ENCODE measurements at regions not wholly inside any gene's neighbourhood (a gene's known extent, or its start where the extent isn't known, plus 50 kb on each side); places are given as distances from the start of the nearest gene placed in this dataset.

DNA sequence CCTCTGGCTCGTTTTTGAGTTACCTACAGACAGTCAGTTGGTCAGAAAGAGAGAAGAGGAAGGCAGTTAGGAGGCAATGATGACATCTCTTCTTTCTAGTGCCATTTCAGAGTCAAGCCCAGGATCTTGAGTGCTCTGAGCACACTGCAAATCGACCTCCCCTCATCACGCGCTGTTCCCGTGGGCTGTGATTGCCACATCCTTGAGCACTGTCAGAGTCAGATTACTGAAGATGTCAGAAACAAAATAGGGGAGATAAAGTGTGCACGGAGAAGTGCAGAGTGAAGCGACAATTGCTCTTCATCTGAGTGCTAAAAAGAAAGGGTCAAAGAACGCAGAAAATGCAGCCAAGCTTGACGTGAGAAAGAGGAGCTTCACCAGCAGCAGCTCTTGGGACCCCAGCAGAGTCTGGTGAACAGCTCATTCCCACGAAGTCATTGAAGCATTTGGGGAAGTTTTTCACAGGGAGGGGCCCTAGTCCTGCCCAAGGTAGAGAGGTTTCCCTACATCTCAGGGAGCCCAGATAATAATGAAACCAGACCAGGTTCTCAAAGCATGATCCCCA lies 661.7 kb upstream of the AUTS2 start:
- H3K9me3 ChIP-seq (ENCODE audit: control insufficient read depth, low read depth, low read length) = no peaks in the 10 kb centered on the region
- H3K27ac ChIP-seq (ENCODE audit: low read length) = no peak overlapping the region
- no peaks in the 10 kb centered on the region for H3K4me1 ChIP-seq (ENCODE audit: control insufficient read depth, low read depth, low read length)
- H3K27me3 ChIP-seq (ENCODE audit: control insufficient read depth, insufficient read depth, low read length) = no peaks in the 10 kb centered on the region
- H3K36me3 ChIP-seq (ENCODE audit: control insufficient read depth, low read depth, low read length) = no peaks in the 10 kb centered on the region
- no peak overlapping the region for H3K4me3 ChIP-seq (ENCODE audit: low read length)
- no peak overlapping the region for H3K9ac ChIP-seq (ENCODE audit: low read length)

DNA sequence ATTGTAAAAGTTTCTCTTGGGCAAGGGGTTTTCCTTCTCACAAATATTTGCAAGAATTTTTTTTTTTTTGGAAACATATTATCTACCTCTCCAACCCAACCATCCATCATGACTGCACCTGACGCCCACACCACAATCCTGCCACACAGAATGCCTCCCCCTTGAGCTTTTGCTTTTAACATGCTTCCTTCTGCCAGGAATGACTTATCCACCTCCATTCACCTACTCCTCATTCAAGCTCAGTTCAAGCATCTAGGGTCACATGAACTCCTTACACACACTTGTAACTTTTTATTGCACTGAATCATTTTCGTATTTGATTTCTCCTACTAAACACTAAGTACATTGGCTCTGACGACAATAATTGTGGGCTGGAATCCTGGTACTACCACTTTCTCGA lies 660.1 kb upstream of the AUTS2 start:
- Histone ChIP-seq H3K4me3 (ENCODE audit: low read length) (no peak overlapping the region), H3K36me3 (ENCODE audit: control insufficient read depth, low read depth, low read length) (no peaks in the 10 kb centered on the region), H3K4me1 (ENCODE audit: control insufficient read depth, low read depth, low read length) (no peaks in the 10 kb centered on the region), H3K27me3 (ENCODE audit: control insufficient read depth, insufficient read depth, low read length) (no peaks in the 10 kb centered on the region), H3K9ac (ENCODE audit: low read length) (no peak overlapping the region), H3K27ac (ENCODE audit: low read length) (no peak overlapping the region), H3K9me3 (ENCODE audit: control insufficient read depth, low read depth, low read length) (no peaks in the 10 kb centered on the region)

DNA sequence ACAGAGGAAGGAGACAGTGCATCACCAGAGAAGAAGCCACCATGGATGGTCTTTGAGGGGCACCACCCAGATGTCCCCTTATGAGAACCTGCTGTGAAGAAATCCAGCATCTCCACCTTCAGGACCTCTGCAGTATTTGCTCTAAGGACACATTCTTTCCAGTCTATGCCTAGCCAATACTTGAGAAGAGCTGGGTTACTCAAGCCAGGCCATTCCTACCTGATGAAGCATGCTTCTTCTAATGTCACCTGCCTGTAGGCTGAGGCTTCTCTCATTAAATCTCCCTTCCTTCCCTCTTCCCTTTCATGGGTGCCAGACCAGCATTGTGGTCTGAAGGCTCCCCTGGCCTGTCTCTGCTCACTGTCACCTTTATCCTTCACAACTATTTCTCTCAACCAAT lies 654.5 kb upstream of the AUTS2 start:
- Histone ChIP-seq H3K9ac (ENCODE audit: low read length) (no peak overlapping the region), H3K4me3 (ENCODE audit: low read length) (no peak overlapping the region), H3K4me1 (ENCODE audit: control insufficient read depth, low read depth, low read length) (no peaks in the 10 kb centered on the region), H3K27me3 (ENCODE audit: control insufficient read depth, insufficient read depth, low read length) (no peaks in the 10 kb centered on the region), H3K27ac (ENCODE audit: low read length) (no peak overlapping the region), H3K9me3 (ENCODE audit: control insufficient read depth, low read depth, low read length) (no peaks in the 10 kb centered on the region), H3K36me3 (ENCODE audit: control insufficient read depth, low read depth, low read length) (no peaks in the 10 kb centered on the region)

DNA sequence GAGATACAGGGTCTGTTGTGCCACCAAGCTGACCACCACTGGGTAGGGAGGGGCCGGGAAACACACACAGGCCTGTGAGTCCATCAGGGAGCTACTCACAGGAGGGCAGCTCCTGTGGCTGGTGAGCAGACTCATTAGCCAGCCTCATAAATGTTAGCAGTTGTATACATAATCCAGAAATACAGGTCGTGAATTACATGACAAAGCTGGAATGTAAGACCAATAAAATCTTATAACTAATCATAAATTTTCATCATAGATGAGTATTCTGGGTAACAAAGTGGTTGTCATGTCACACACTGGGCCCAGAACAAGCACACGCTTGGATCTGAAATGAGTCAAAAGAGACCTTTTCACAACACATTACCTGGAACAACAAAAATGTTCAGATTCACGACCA lies 642.6 kb upstream of the AUTS2 start:
- no peaks in the 10 kb centered on the region for H3K4me1 ChIP-seq (ENCODE audit: control insufficient read depth, low read depth, low read length)
- no peaks in the 10 kb centered on the region for H3K9me3 ChIP-seq (ENCODE audit: control insufficient read depth, low read depth, low read length)
- no peaks in the 10 kb centered on the region for H3K27me3 ChIP-seq (ENCODE audit: control insufficient read depth, insufficient read depth, low read length)
- no peaks in the 10 kb centered on the region for H3K36me3 ChIP-seq (ENCODE audit: control insufficient read depth, low read depth, low read length)
- no peak overlapping the region for H3K27ac ChIP-seq (ENCODE audit: low read length)
- no peak overlapping the region for H3K9ac ChIP-seq (ENCODE audit: low read length)
- H3K4me3 ChIP-seq (ENCODE audit: low read length) = no peak overlapping the region

DNA sequence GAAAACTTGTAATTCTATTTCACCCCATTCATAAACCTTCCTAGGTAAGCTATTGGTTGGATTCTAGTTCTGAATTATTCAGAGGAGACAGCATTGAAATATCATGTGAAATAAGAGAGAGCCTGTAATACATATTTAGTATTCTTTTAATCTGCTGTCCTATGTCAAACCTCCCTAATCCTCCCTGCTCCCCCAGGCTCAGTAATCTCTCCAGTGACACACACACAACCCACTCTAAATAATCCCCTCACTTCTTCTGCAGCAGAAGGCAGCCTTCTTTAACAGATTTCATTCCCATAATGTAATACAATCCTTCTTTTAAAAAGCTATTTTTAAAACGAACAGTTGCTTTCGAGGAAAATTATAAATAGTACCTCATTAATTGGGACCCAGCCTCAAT lies 639.7 kb upstream of the AUTS2 start:
- Histone ChIP-seq H3K27ac (ENCODE audit: low read length) (no peak overlapping the region), H3K9ac (ENCODE audit: low read length) (no peak overlapping the region), H3K27me3 (ENCODE audit: control insufficient read depth, insufficient read depth, low read length) (no peaks in the 10 kb centered on the region), H3K4me3 (ENCODE audit: low read length) (no peak overlapping the region), H3K9me3 (ENCODE audit: control insufficient read depth, low read depth, low read length) (no peaks in the 10 kb centered on the region), H3K36me3 (ENCODE audit: control insufficient read depth, low read depth, low read length) (no peaks in the 10 kb centered on the region), H3K4me1 (ENCODE audit: control insufficient read depth, low read depth, low read length) (no peaks in the 10 kb centered on the region)

DNA sequence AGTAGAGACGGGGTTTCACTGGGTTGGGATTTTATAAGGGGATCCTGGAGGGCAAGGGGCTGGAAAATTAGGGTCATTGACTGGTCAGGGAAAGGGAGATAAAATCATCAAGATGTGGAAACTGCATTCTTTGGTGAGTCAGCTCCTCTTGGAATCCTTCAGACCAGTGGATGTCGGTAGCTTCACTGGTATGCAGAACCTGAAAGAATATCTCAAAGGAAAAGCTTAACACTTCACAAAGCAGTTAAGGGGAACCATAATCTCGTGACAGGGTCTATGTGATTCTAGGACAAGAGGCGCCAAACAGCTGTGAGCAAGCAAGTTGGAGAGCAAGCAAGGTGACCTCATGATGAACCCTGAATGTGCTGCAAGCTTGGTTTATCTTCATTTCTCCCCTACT lies 634.7 kb upstream of the AUTS2 start:
- H3K4me3 ChIP-seq (ENCODE audit: low read length) = no peak overlapping the region
- no peak overlapping the region for H3K9ac ChIP-seq (ENCODE audit: low read length)
- H3K4me1 ChIP-seq (ENCODE audit: control insufficient read depth, low read depth, low read length) = no peaks in the 10 kb centered on the region
- H3K27ac ChIP-seq (ENCODE audit: low read length) = no peak overlapping the region
- no peaks in the 10 kb centered on the region for H3K27me3 ChIP-seq (ENCODE audit: control insufficient read depth, insufficient read depth, low read length)
- no peaks in the 10 kb centered on the region for H3K36me3 ChIP-seq (ENCODE audit: control insufficient read depth, low read depth, low read length)
- no peaks in the 10 kb centered on the region for H3K9me3 ChIP-seq (ENCODE audit: control insufficient read depth, low read depth, low read length)

DNA sequence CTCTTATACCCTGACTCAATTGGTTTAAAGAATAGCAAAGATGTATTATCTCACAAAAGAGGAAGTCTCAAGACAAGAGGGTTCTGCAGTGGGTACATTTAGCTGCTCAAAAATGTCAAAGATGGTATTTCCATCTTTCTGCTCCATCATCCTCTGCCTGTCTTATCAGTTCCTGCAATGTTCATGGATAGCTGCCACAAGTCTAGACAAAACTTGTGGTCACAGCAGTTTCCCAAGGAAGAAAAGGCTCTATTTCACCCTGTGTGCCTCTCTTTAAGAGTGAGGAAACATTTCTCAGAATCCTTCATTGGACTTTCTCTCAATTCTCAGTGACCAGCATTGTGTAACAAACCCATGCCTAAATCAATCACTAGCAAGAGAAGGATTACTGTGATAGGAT lies 634.2 kb upstream of the AUTS2 start:
- H3K4me1 ChIP-seq (ENCODE audit: control insufficient read depth, low read depth, low read length) = no peaks in the 10 kb centered on the region
- no peak overlapping the region for H3K9ac ChIP-seq (ENCODE audit: low read length)
- no peak overlapping the region for H3K4me3 ChIP-seq (ENCODE audit: low read length)
- H3K27me3 ChIP-seq (ENCODE audit: control insufficient read depth, insufficient read depth, low read length) = no peaks in the 10 kb centered on the region
- H3K36me3 ChIP-seq (ENCODE audit: control insufficient read depth, low read depth, low read length) = no peaks in the 10 kb centered on the region
- no peaks in the 10 kb centered on the region for H3K9me3 ChIP-seq (ENCODE audit: control insufficient read depth, low read depth, low read length)
- no peak overlapping the region for H3K27ac ChIP-seq (ENCODE audit: low read length)

DNA sequence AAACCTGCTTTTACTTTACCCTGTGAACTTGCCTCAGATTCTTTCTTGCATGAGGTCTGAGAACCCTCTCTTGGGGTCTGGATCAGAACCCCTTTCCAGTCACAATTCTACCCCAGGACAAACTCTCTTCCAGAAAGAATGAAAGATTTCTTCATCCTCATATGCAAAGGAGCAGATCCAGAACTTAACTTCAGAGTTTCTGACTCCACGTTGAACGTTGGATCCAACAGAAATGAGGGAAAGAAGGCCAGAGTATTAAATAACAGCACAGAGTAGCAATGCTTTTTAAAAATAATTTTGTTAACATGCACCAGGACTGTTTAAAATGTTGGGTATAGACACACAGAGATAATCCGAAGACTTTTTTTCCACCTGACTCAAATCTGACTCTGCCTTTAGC lies 632.9 kb upstream of the AUTS2 start:
- Histone ChIP-seq H3K4me3 (ENCODE audit: low read length) (no peak overlapping the region), H3K27ac (ENCODE audit: low read length) (no peak overlapping the region), H3K27me3 (ENCODE audit: control insufficient read depth, insufficient read depth, low read length) (no peaks in the 10 kb centered on the region), H3K36me3 (ENCODE audit: control insufficient read depth, low read depth, low read length) (no peaks in the 10 kb centered on the region), H3K9me3 (ENCODE audit: control insufficient read depth, low read depth, low read length) (no peaks in the 10 kb centered on the region), H3K4me1 (ENCODE audit: control insufficient read depth, low read depth, low read length) (no peaks in the 10 kb centered on the region), H3K9ac (ENCODE audit: low read length) (no peak overlapping the region)

DNA sequence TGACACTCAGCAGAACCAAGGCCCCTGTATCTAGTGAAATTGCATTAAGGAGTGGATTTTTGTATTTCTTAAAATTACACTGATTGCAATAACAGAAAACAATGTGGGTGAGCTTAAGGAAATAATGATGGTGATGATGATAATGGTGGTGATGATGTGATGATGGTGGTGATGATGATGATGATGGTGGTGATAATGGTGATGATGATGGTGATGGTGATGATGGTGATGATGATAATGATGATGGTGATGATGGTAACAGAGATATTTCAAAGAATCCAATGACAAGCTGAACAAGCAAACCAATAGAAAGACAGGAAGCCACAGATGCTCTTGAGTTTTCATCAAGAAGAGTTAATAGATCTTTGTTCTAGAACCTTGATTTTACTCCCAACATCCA lies 630.7 kb upstream of the AUTS2 start:
- Histone ChIP-seq H3K27ac (ENCODE audit: low read length) (no peak overlapping the region), H3K9me3 (ENCODE audit: control insufficient read depth, low read depth, low read length) (no peaks in the 10 kb centered on the region), H3K27me3 (ENCODE audit: control insufficient read depth, insufficient read depth, low read length) (no peaks in the 10 kb centered on the region), H3K4me3 (ENCODE audit: low read length) (no peak overlapping the region), H3K36me3 (ENCODE audit: control insufficient read depth, low read depth, low read length) (no peaks in the 10 kb centered on the region), H3K4me1 (ENCODE audit: control insufficient read depth, low read depth, low read length) (peaks cover 12% of the 10 kb centered on the region), H3K9ac (ENCODE audit: low read length) (no peak overlapping the region)

DNA sequence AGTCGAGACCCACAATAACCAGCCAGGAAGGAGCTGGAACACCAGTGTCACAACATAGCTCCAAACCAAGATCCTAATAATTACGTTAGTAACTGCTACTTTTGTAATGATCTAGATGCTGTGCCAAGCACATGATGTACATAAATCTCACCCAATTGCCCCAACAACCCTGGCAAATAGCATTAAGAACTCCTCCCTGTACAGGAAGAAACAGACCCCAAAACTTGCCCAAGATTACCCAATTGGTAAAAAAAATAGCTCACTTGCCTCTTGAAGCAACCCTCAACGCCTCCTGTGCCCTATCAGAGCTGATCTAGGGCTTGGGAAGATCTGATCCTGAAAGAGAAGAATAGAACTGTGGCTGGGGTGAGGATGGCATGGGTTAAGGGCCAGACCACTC lies 628.7 kb upstream of the AUTS2 start:
- Histone ChIP-seq H3K36me3 (ENCODE audit: control insufficient read depth, low read depth, low read length) (no peaks in the 10 kb centered on the region), H3K27ac (ENCODE audit: low read length) (no peak overlapping the region), H3K4me1 (ENCODE audit: control insufficient read depth, low read depth, low read length) (peaks cover 15% of the 10 kb centered on the region), H3K9ac (ENCODE audit: low read length) (no peak overlapping the region), H3K4me3 (ENCODE audit: low read length) (no peak overlapping the region), H3K9me3 (ENCODE audit: control insufficient read depth, low read depth, low read length) (no peaks in the 10 kb centered on the region), H3K27me3 (ENCODE audit: control insufficient read depth, insufficient read depth, low read length) (no peaks in the 10 kb centered on the region)

DNA sequence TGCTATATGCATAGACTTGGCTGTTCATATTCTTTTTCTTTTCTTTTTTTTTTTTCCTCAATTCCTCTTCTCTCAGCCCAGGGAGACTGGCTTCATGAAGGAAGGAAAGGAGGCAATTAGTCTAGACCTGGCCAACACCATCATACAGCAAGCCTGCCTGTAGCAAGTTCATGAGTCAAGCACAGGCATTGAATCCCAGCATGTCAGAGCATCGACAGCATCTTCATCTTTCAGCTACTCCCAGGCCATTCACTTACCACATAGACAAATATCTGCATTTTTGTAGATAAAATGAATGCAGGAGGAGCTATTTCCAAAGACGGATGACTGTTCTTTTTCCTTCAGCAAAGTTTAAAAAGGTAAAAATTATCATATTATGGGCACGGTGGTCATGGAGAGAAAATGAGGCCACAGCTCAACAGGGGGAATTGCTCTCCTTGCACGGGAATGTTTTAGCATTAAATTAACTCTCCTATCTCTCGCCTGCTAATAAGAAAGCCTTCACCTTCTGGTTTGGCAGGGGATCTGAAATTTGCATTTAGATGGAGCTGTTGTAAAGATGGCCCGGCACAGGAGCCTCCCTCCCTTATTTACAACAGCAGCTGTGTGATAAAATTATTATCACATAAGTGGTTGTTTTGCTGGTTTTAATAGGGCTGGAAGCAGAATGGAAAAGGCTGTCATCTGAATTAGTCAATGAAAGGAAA lies 626.5 kb upstream of the AUTS2 start:
- no peak overlapping the region for H3K27ac ChIP-seq (ENCODE audit: low read length)

DNA sequence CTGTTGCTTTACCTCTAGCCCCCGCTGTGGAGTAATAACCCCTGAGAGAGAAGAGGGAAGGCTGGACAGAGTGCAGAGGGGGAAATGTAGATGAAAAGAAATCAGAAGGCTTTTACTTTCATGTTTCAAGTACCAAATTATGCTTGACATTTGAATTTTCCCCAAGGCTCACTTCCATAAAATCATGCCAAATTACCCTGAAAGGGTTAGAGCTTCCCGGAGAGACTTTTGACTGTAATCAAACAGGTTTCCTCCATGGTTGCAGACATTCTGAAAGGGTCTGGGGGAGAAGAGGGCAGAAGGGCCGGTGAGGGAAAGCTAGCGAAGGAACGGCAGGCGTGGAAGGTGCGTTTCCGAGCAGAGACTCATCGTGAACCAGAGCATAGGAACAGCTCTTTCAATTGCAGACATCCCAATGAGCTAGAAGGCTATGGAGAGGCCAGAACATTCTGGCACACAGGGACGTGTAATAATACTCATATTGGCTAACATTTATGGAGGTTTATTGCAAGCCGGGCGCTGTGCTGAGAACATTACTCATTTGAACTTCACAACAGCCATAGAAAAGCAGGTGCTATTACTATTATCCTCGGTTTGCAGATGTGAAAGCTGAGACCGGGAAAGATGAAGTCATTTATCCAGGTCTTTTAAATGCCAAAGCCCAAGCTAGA lies 620.8 kb upstream of the AUTS2 start:
- no peak overlapping the region for H3K4me3 ChIP-seq (ENCODE audit: low read length)
- no peaks in the 10 kb centered on the region for H3K27me3 ChIP-seq (ENCODE audit: control insufficient read depth, insufficient read depth, low read length)
- H3K9ac ChIP-seq (ENCODE audit: low read length) = no peak overlapping the region
- H3K9me3 ChIP-seq (ENCODE audit: control insufficient read depth, low read depth, low read length) = no peaks in the 10 kb centered on the region
- H3K27ac ChIP-seq (ENCODE audit: low read length) = no peak overlapping the region
- H3K4me1 ChIP-seq (ENCODE audit: control insufficient read depth, low read depth, low read length) = peaks cover 29% of the 10 kb centered on the region
- no peaks in the 10 kb centered on the region for H3K36me3 ChIP-seq (ENCODE audit: control insufficient read depth, low read depth, low read length)

More for the DNA sequence above, 626.5 kb upstream of the AUTS2 start:
- H3K36me3 ChIP-seq (ENCODE audit: control insufficient read depth, low read depth, low read length) = no peaks in the 10 kb centered on the region
- no peaks in the 10 kb centered on the region for H3K27me3 ChIP-seq (ENCODE audit: control insufficient read depth, insufficient read depth, low read length)
- H3K4me3 ChIP-seq (ENCODE audit: low read length) = no peak overlapping the region
- H3K9me3 ChIP-seq (ENCODE audit: control insufficient read depth, low read depth, low read length) = no peaks in the 10 kb centered on the region
- H3K9ac ChIP-seq (ENCODE audit: low read length) = no peak overlapping the region
- H3K4me1 ChIP-seq (ENCODE audit: control insufficient read depth, low read depth, low read length) = peaks cover 15% of the 10 kb centered on the region
